Right lobe of liver (tissue), 6 donors: ENCODE measurements at regions not wholly inside any gene's neighbourhood (a gene's known extent, or its start where the extent isn't known, plus 50 kb on each side); places are given as distances from the start of the nearest gene placed in this dataset.

Source experiments
- ATAC-seq, 4 donors: fragments of 200-7000 bp; cut with Tn5 transposase; one replicate each; pipeline ENCODE4 v1.9.1; 2020; ENCODE audit warnings: mild to moderate bottlenecking in 4 of 4, moderate library complexity in 4 of 4
- DNase-seq, 3 donors: peaks; one replicate each; pipeline ENCODE4 v3.0.0-alpha.2; 2020
- H3K27ac ChIP-seq, 3 donors: fragments of 200-600 bp; one replicate each; pipeline ENCODE4 v1.8.0; 2022
- H3K27me3 ChIP-seq, 2 donors: fragments of 200-600 bp; one replicate each; pipeline ENCODE4 v1.8.0; 2022
- H3K36me3 ChIP-seq, 4 donors: fragments of 200-600 bp; sonication (generic) in 1 of 4; one replicate each; pipeline versions ENCODE4 v1.5.1 to v1.8.0; 2017 to 2022; ENCODE audit warnings: control low read depth in 1 of 4
- H3K4me1 ChIP-seq, 4 donors: fragments of 200-600 bp; sonication (generic) in 1 of 4; one replicate each; pipeline versions ENCODE4 v1.5.1 to v1.8.0; 2017 to 2022; ENCODE audit warnings: control low read depth in 1 of 4
- H3K4me3 ChIP-seq, 3 donors: fragments of 200-600 bp; one replicate each; pipeline ENCODE4 v1.8.0; 2022
- H3K9me3 ChIP-seq, 4 donors: fragments of 200-600 bp; sonication (generic) in 1 of 4; one replicate each; pipeline versions ENCODE4 v1.5.1 to v1.8.0; 2017 to 2022; ENCODE audit warnings: control low read depth in 1 of 4
- POLR2A ChIP-seq: fragments of 450-650 bp; IDR thresholded peaks from one replicate; pipeline ENCODE4 v1.6.1; 2017; ENCODE audit warnings: antibody characterized with exemption, mild to moderate bottlenecking
- WGBS: methylation state at CpG from one replicate; pipeline ENCODE4 v1.1.6; 2018; ENCODE audit warnings: low coverage, low lambda C conversion rate; ENCODE audit not compliant: insufficient coverage; ENCODE audit errors: missing lambda C conversion rate; 5-methylcytosine and 5-hydroxymethylcytosine counted together
- intact Hi-C, 2 donors: fragments of 100-400 bp; cut with DNase I; formaldehyde crosslinking; loops; one replicate each; pipeline versions ENCODE4 v1.11.2 to v1.14.1; 2022
- TF ChIP-seq, protein P1 (sequence below), 4 donors: fragments of 200-600 bp in 3 of 4; fragments of 450-650 bp in 1 of 4; IDR thresholded peaks; one replicate each; pipeline versions ENCODE4 v1.5.1 to v1.8.0; 2016 to 2022; ENCODE audit warnings: antibody characterized with exemption in 4 of 4, mild to moderate bottlenecking in 2 of 4
- donor health status: DM: no; HTN: yes; CAD: no.
- donor health status: DM: no; HTN: no; CAD: no.
- donor health status: DM: no; HTN: no; CAD: no.
- donor health status: DM: no; HTN: yes; CAD: no.
- donor health status: DM: no; HTN: yes; CAD: no.

DNA sequence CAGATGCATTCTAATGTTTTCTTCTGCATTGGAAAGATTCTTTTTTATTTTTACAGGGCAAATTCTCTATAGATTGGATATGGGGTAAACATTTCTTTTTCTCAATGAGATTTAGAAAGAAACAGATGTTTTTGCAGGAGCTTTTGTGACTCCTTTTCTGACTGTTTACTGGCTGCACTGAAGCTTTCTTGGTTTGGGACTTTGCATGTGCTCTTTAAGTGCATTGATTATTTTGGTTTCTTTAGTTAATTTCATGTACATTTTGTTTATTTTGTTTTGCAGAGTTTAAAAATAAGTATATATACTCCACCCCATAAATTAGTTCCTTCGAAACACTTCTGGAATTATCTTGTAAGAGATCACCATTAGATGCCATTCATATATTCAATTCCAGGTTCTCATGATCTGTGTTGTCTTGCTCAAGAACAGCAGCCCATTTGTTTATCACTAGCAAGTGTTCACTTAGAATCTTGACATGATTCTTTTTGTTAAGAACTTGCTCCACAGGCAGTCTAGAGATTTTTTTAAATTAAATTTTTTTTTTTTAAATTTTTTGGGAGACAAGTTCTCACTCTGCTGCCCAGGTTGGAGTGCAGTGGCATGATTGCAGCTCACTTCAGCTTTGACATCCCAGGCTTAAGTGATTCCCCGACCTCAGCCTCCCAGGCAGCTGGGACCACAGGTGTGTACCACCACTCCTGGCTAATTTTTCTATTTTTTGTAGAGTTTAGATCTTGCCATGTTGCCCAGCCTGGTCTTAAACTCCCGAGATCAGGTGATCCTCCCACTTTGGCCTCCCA lies 233.7 kb downstream of the MYCN start:
- 68% methylated on average over 3 of the region's 3 CpGs for WGBS
- Histone ChIP-seq H3K4me1 (no peaks in the 10 kb centered on the region), H3K36me3 (no peaks in the 10 kb centered on the region), H3K4me3 (no peak overlapping the region), H3K27me3 (no peaks in the 10 kb centered on the region), H3K27ac (no peak overlapping the region), H3K9me3 (no peaks in the 10 kb centered on the region)
- no peak for DNase-seq
- intact Hi-C loops: no loop called here
- no peak for ATAC-seq
- no peak for TF ChIP-seq POLR2A
- TF ChIP-seq, protein P1, sequence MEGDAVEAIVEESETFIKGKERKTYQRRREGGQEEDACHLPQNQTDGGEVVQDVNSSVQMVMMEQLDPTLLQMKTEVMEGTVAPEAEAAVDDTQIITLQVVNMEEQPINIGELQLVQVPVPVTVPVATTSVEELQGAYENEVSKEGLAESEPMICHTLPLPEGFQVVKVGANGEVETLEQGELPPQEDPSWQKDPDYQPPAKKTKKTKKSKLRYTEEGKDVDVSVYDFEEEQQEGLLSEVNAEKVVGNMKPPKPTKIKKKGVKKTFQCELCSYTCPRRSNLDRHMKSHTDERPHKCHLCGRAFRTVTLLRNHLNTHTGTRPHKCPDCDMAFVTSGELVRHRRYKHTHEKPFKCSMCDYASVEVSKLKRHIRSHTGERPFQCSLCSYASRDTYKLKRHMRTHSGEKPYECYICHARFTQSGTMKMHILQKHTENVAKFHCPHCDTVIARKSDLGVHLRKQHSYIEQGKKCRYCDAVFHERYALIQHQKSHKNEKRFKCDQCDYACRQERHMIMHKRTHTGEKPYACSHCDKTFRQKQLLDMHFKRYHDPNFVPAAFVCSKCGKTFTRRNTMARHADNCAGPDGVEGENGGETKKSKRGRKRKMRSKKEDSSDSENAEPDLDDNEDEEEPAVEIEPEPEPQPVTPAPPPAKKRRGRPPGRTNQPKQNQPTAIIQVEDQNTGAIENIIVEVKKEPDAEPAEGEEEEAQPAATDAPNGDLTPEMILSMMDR (IDR thresholded peaks at IDR 0.05): no peak

DNA sequence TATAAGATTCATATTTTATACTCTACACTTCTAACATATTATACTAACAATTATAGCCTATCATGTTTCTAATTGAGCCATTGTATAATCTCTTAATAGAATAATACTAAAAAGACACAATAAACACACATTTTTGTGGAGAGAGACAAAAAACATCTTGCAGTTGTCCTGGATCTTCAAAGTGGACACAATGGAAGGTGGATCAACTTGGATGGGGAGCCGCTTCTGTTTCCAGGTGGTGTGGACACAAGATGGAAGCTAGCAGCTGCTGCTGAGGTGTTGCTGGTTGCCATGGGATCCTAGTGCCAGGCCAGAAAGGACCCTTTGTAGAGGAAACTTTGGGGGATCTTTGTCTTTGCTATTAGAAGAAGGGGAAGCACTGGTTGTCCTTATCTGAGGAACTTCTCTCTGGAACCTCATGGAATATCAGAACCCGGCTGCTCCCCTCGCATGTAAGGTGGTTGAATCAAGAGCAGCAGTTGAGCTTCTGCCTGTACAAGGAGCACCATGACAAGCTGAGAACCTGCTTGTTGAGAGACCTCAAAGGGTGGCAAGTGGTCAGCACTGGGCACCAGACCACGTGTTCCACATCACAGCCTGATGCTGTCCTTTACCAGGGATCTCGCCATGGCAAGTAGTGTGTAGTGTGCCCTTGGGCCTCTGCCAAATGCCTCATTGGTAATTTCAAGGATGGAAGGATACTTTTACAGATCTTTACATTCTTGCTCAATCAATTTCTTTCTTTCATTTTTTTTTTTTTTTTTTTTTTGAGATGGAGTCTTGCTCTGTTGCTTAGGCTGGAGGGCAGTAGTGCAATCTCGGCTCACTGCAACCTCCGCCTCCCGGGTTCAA lies 232.2 kb downstream of the MYCN start:
- 94% methylated on average over 5 of the region's 8 CpGs for WGBS
- intact Hi-C loops: no loop called here
- Histone ChIP-seq H3K9me3 (no peaks in the 10 kb centered on the region), H3K4me1 (no peaks in the 10 kb centered on the region), H3K27me3 (no peaks in the 10 kb centered on the region), H3K4me3 (no peak overlapping the region), H3K36me3 (no peaks in the 10 kb centered on the region), H3K27ac (no peak overlapping the region)
- ATAC-seq (no peak), DNase-seq (no peak)
- no peak for TF ChIP-seq POLR2A
- TF ChIP-seq, protein P1 (IDR thresholded peaks at IDR 0.05): no peak

DNA sequence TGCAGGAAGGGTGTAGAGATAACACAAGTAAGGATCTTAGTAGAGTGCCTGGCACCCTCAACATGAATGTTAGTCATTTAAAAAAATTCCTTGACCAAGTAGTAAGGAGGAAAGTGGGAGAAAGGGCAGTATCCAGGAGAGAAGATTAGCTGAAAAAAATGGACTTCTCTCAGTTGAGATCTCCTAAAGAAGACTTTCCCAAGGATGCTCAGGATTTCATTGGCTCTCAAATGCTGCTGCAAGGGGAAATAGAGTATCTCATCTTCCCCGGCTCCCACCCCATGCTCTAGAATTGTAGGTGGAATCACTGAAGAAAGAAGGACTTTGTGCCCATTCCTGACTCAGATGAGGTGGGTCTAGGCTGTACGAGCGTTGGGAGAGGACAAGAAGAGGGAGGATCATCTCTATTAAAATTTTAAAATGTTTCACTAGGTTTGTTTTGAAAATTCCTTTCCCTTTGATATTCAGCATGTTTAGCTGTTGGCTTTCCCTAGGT lies 231.1 kb downstream of the MYCN start:
- Histone ChIP-seq H3K27me3 (no peaks in the 10 kb centered on the region), H3K9me3 (no peaks in the 10 kb centered on the region), H3K36me3 (no peaks in the 10 kb centered on the region), H3K4me1 (no peaks in the 10 kb centered on the region), H3K4me3 (no peak overlapping the region), H3K27ac (no peak overlapping the region)
- DNase-seq (no peak), ATAC-seq (no peak)
- intact Hi-C loops: no loop called here
- WGBS: 78% methylated on average over 2 of the region's 3 CpGs
- TF ChIP-seq, protein P1 (IDR thresholded peaks at IDR 0.05): no peak

DNA sequence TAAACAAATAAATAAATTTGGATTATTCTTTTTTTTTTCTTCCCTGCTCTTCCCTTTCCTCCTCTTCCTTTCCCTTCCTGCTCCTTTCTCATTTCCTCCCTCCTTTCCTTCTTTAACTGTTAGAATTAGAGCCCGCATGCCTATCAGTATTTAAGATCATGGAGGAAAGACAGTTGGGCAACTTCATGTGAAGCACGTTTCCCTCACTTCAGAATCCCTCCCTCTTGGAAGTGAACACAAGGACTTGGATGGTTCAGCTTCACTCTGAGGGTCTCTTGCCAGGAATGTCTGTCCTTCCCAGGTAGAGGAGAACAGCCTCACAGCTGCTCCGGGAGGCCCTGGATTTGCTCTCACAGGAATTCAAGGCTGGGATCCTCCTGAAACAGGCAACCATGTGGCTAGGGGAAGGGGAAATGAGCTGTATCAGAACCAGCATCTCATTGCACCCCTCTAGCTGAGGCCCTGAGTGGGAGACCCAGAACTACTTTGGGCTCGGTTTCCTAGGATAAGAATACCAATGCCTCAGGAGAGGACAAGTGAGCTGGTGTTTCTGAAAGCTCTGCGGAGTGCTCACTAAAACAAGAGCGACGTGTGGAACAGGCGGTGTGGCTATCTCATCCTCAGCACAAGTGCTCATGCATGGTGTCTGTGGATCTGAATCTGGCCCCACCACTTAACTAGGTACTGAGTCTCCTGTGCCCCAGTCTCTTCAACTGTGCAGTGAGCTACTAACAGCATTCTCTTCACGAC lies 230.5 kb downstream of the MYCN start:
- 69% methylated on average over 8 of the region's 9 CpGs for WGBS
- intact Hi-C loops: no loop called here
- Histone ChIP-seq H3K4me3 (no peak overlapping the region), H3K4me1 (no peaks in the 10 kb centered on the region), H3K27ac (no peak overlapping the region), H3K9me3 (no peaks in the 10 kb centered on the region), H3K36me3 (no peaks in the 10 kb centered on the region), H3K27me3 (no peaks in the 10 kb centered on the region)
- ATAC-seq (no peak), DNase-seq (no peak)
- no peak for TF ChIP-seq POLR2A
- TF ChIP-seq, protein P1 (IDR thresholded peaks at IDR 0.05): no peak
